RCC 7860 (cell line): ENCODE measurements at regions not wholly inside any gene's neighbourhood (a gene's known extent, or its start where the extent isn't known, plus 50 kb on each side); places are given as distances from the start of the nearest gene placed in this dataset.

Experiments
- DNase-seq: peaks from one replicate; pipeline ENCODE4 v3.0.0-alpha.2; 2015; ENCODE audit warnings: low spot score
- FAIRE-seq: peaks from 2 replicates; lab custom pipeline; 2012; peaks lifted over from hg19 to GRCh38; lab: Jason Lieb, UNC

GRCh38 chr16:6946802-6947201 lies 385.8 kb upstream of the RBFOX1 start:
- FAIRE-seq = no peak
- no peak for DNase-seq

GRCh38 chr16:6946106-6946505 lies 386.5 kb upstream of the RBFOX1 start:
- FAIRE-seq = no peak
- DNase-seq = no peak

GRCh38 chr16:6940968-6941367 lies 391.7 kb upstream of the RBFOX1 start:
- DNase-seq = no peak
- no peak for FAIRE-seq

GRCh38 chr16:6937641-6938040 lies 395.0 kb upstream of the RBFOX1 start:
- no peak for DNase-seq
- no peak for FAIRE-seq

- peak; percentile 80 for DNase-seq
- peak; percentile 91 for FAIRE-seq
Measured at GRCh38 chr16:6932871-6933385, 399.7 kb upstream of the RBFOX1 start.

- no peak for FAIRE-seq
- no peak for DNase-seq
Measured at GRCh38 chr16:6929868-6930267, 402.8 kb upstream of the RBFOX1 start.

- DNase-seq (no peak), FAIRE-seq (no peak)
Measured at GRCh38 chr16:6926762-6927161, 405.9 kb upstream of the RBFOX1 start.

GRCh38 chr16:6926341-6926740 lies 406.3 kb upstream of the RBFOX1 start:
- no peak for DNase-seq
- no peak for FAIRE-seq

- DNase-seq (no peak), FAIRE-seq (no peak)
Measured at GRCh38 chr16:6918646-6919045, 414.0 kb upstream of the RBFOX1 start.

GRCh38 chr16:6916946-6917345 lies 415.7 kb upstream of the RBFOX1 start:
- FAIRE-seq (no peak), DNase-seq (no peak)

- no peak for FAIRE-seq
- no peak for DNase-seq
Measured at GRCh38 chr16:6913566-6913965, 419.1 kb upstream of the RBFOX1 start.

- FAIRE-seq = no peak
- no peak for DNase-seq
Measured at GRCh38 chr16:6910301-6910700, 422.3 kb upstream of the RBFOX1 start.

GRCh38 chr16:6905601-6906000 lies 427.0 kb upstream of the RBFOX1 start:
- FAIRE-seq (no peak), DNase-seq (no peak)

- FAIRE-seq = no peak
- DNase-seq = no peak
Measured at GRCh38 chr16:6903671-6904070, 429.0 kb upstream of the RBFOX1 start.

GRCh38 chr16:6898896-6899295 lies 433.7 kb upstream of the RBFOX1 start:
- DNase-seq = no peak
- no peak for FAIRE-seq

- FAIRE-seq (no peak), DNase-seq (no peak)
Measured at GRCh38 chr16:6897876-6898485, 434.7 kb upstream of the RBFOX1 start.

- FAIRE-seq (no peak), DNase-seq (no peak)
Measured at GRCh38 chr16:6892966-6893365, 439.7 kb upstream of the RBFOX1 start.

- DNase-seq (peak; percentile 77), FAIRE-seq (peak; percentile 96)
Measured at GRCh38 chr16:6891496-6891895, 441.1 kb upstream of the RBFOX1 start.

- FAIRE-seq (peak; percentile 26), DNase-seq (no peak)
Measured at GRCh38 chr16:6888531-6888930, 444.1 kb upstream of the RBFOX1 start.

- peak; percentile 26 for DNase-seq
- FAIRE-seq = no peak
Measured at GRCh38 chr16:6884002-6884401, 448.6 kb upstream of the RBFOX1 start.

GRCh38 chr16:6880263-6880662 lies 452.4 kb upstream of the RBFOX1 start:
- FAIRE-seq (no peak), DNase-seq (no peak)

GRCh38 chr16:6864671-6865070 lies 468.0 kb upstream of the RBFOX1 start:
- no peak for DNase-seq
- no peak for FAIRE-seq

GRCh38 chr16:6864244-6864643 lies 468.4 kb upstream of the RBFOX1 start:
- DNase-seq = no peak
- FAIRE-seq = no peak
